GM19395 (cell line): ENCODE measurements at regions not wholly inside any gene's neighbourhood (a gene's known extent, or its start where the extent isn't known, plus 50 kb on each side); places are given as distances from the start of the nearest gene placed in this dataset.

Experiments used
- ATAC-seq: cut with Tn5 transposase; IDR thresholded peaks from one replicate; pipeline ENCODE4 v1.9.1; 2021; ENCODE audit warnings: mild to moderate bottlenecking, moderate library complexity; ENCODE audit not compliant: unreplicated experiment

GRCh38 chr7:24469118-24469517 lies 104.1 kb upstream of the PALS2 start:
- ATAC-seq: no peak

GRCh38 chr7:24472093-24472492 lies 101.2 kb upstream of the PALS2 start:
- no peak for ATAC-seq

GRCh38 chr7:24475166-24475961 lies 97.9 kb upstream of the PALS2 start:
- no peak for ATAC-seq

GRCh38 chr7:24476227-24476626 lies 97.0 kb upstream of the PALS2 start:
- no peak for ATAC-seq

DNA sequence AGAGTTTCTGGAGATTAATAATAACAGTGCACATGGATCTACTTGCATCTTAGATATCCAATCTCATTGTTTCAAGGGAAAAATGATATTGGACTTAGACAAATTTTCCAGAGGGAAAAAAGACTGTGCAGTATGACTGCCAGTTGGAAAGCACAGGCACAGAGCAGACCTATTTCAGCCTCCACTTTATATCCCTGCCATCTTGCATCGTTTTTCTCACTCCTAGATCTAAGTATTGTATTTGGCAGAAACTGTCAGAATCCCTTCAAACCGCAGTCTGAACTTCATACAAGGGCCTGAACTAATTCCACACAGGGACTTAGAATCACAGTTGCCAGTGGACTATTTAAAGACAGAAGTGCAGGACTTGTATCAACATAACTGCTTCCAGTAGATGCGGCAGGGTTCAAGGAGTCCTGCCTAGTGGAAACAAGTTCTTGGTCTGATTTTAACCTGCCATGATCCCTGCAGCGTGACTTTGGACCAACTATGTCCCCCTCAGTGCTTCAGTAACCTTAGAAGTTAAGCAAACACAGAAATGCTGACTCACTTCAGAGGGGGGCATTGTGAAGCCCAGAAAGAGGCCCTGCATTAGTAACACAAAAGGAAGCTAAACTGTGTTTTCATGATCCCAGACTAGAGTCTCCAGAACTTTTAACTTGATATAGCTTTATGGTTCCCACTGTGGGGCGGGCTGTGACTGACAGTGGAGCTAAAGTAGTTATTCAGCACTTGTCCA lies 95.7 kb upstream of the PALS2 start:
- ATAC-seq: no peak

DNA sequence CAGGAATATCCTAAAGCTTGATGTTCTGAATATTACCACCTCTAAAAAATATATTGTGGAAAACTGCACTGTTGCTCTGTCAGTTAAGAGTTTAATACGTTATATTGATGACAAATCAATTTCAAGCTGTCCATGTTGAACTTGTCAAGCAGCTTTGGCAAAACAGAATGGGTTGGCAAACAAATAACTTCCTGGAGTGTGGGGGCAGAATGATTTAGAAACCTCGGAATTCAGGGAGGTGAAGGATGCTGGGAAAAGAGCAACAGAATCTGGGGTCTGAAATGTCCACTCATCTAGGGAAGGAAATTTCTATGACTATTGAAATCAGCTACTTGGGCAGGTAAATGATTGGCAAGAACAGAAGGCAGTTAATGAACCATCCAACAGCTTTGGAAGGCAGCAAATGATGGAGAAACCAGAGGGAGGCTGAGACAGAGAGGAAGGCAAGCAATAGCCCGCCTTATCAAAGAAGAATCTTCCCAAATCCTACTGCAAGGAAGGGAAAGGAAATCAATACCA lies 95.1 kb upstream of the PALS2 start:
- ATAC-seq: no peak

- ATAC-seq: no peak
These were observed 92.8 kb upstream of the PALS2 start for GRCh38 chr7:24480501-24480900.

DNA sequence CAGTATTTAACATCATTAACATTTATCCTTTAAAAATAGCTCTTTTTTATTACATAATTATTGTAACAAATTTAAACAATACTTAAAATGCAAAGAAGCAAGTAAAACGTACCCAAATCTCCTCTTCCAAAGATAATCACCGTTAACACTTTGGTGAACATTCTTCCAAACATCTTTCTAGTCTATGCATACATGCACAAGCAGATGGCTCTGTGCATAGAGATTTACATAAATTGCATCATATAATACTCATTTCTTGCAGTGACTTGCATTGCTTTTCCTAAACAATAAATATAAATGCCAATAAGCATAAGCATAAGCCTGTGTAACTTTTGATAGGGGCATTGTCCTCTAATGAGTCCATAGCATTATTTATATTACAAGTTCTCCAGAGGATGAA lies 89.4 kb upstream of the PALS2 start:
- no peak for ATAC-seq

DNA sequence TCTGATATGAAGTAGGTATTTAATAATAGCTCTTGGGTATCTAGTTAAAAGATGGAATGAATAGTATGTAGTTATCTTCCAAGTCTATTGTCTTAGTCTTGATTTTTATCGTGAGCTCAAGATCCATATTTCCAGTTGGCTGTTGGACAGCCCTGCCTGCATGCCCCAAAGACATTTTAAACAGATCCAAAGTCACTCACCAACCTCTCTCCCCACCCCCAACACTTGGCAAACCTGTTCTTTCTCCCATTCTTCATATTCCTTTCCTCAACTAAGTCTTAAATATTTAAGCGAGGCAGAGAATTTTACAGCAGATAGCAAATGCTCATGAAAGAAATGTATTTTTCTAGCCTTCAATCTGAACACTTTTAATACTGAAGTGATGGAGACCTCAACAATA lies 80.7 kb upstream of the PALS2 start:
- ATAC-seq: no peak

- no peak for ATAC-seq
These were observed 78.4 kb upstream of the PALS2 start for GRCh38 chr7:24494832-24495231.

GRCh38 chr7:24496036-24496435 lies 77.2 kb upstream of the PALS2 start:
- ATAC-seq: no peak

- ATAC-seq: no peak
These were observed 74.8 kb upstream of the PALS2 start for GRCh38 chr7:24498439-24498838.

GRCh38 chr7:24499871-24500270 lies 73.4 kb upstream of the PALS2 start:
- no peak for ATAC-seq

DNA sequence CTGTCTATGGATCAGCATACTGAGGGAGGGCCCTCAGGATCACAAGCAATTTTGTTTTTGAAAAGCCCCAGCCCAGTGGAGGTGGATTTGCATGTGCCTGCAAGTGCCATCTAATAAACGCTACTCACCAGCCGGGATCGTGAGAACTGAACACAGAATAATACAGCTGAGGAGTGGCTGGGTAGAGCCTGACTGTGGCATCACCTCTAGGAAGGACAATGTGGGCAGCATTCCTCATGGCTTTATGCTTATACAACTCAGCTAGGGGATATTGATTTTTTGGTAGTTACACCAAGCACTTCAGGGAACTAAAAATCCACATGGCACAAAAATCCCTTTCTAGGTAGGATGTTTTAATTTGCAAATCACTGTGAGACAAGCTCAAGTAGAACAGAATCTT lies 72.7 kb upstream of the PALS2 start:
- ATAC-seq: no peak

DNA sequence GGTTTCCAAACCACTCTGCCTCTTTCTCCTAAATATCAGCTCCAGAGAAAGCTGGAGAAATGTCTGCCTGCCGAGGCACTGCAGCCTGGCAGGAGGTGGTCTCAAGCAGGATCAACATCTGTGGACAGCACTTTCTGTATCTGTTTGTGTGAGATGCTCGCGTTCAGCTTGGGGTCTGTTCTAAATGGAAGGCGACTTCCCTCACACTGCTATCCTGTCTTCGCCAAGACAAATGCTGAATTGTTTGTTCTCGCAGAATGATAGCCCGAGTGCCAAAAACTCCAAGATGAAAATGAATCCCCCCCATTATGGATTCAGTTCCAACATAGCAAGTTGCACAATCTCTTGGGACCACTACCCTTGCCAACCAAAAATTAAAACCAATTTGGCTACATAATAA lies 72.2 kb upstream of the PALS2 start:
- ATAC-seq: no peak

DNA sequence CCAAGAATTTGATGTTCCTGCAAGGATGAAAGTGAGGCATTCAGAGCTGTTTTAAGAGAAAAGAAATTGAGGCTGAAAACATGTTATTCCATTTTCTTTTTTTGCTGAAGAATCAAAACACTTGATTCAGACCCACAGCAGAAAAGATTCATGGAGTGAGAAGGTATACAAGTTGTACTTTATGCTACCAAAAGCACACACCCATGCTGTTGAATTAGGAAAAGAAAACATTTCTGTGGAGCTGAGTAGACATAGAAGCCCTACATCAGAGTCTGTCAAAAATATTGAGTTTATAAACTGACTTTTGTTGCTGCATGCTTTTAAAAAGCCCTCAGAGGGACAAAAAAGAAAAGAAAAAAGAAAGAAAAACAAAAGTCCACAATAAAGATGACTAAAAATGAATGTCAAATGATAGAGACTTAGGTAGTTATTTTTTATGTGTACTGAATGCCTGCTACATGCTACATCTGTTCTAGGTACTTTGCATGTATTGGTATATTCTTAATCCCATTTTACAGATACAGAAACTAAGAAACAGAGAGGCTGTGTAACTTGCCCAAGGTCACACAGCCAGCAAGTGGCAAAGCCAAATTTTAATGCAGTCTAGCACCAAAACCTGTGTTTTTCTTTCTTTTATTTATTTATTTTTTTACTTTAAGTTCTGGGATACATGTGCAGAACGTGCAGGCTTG lies 71.7 kb upstream of the PALS2 start:
- no peak for ATAC-seq

GRCh38 chr7:24502135-24502488 lies 71.1 kb upstream of the PALS2 start:
- no peak for ATAC-seq

- ATAC-seq: no peak
These were observed 69.7 kb upstream of the PALS2 start for GRCh38 chr7:24503506-24503905.

GRCh38 chr7:24504040-24504439 lies 69.2 kb upstream of the PALS2 start:
- ATAC-seq: no peak

- ATAC-seq: no peak
These were observed 68.4 kb upstream of the PALS2 start for GRCh38 chr7:24504836-24505235.

DNA sequence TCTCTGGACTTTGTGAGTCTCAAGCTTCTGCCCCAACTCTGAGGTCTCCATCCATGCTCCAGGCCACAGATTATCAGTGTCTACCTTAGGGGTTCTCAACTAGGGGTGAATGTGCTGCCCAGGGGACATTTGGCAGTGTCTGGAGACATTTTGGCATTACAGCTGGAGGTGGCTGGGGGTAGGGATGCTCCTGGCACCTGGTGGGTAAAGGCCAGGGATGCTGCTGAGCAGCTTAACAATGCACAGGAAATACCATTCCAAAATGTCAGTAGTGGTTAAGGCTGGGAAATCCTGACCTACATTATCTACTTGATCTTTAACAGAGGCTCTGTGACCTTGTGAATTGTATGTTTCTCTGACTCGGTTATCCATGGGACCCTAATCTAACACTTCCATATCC lies 67.3 kb upstream of the PALS2 start:
- ATAC-seq: no peak

DNA sequence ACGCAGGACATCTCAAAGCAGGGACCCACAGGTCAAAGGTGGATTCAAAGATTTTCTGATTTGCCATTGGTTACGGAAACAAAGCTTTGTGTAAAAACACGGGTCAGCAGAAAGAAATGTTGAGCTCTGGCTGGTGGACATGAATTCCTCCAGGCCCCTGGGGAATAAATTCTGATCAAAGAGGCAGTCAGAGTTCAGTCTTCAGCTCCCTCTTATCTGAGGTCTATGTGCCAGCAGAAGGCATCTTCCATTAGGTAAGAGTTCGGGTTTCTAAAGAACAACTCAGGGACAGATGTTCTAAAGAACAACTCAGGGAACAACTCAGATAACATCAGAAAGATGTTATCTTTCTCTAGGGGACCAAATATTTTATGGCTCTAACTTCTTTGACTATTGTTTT lies 64.9 kb upstream of the PALS2 start:
- ATAC-seq: no peak
